Glomerular visceral epithelial cell (primary cell): ENCODE measurements at regions not wholly inside any gene's neighbourhood (a gene's known extent, or its start where the extent isn't known, plus 50 kb on each side); places are given as distances from the start of the nearest gene placed in this dataset.
"Not testable (repeated sequence)": the region's sequence is repeated elsewhere in the genome, so short reads cannot be mapped to it uniquely, and the experiment has no call there.

ENCODE experiments used
- DNase-seq: peaks from one replicate; pipeline ENCODE4 v3.0.0-alpha.2; 2016; ENCODE audit errors: extremely low spot score

GRCh38 chr7:113230691-113231090, 112.3 kb upstream of the SMIM30 start:
- DNase-seq, result no peak

GRCh38 chr7:113217314-113217713, 99.0 kb upstream of the SMIM30 start:
- peak; percentile 2 for DNase-seq

GRCh38 chr7:113216038-113216437, 97.7 kb upstream of the SMIM30 start:
- DNase-seq, result no peak

- DNase-seq, result peak; percentile 24
Observed at GRCh38 chr7:113209449-113210203, 91.3 kb upstream of the SMIM30 start.

GRCh38 chr7:113207931-113208330, 89.6 kb upstream of the SMIM30 start:
- DNase-seq, result no peak

- no peak for DNase-seq
Observed at GRCh38 chr7:113207441-113207840, 89.1 kb upstream of the SMIM30 start.

- DNase-seq, result no peak
Observed at GRCh38 chr7:113204415-113204814, 86.1 kb upstream of the SMIM30 start.

GRCh38 chr7:113202284-113202683, 83.9 kb upstream of the SMIM30 start:
- no peak for DNase-seq

GRCh38 chr7:113200281-113200680, 81.9 kb upstream of the SMIM30 start:
- DNase-seq, result no peak

GRCh38 chr7:113199841-113200240, 81.5 kb upstream of the SMIM30 start:
- peak; percentile 70 for DNase-seq

GRCh38 chr7:113199136-113199535, 80.8 kb upstream of the SMIM30 start:
- no peak for DNase-seq

GRCh38 chr7:113198226-113198625, 79.9 kb upstream of the SMIM30 start:
- no peak for DNase-seq

GRCh38 chr7:113197274-113197673, 78.9 kb upstream of the SMIM30 start:
- DNase-seq, result peak; percentile 44

- no peak for DNase-seq
Observed at GRCh38 chr7:113188396-113188795, 70.0 kb upstream of the SMIM30 start.

- no peak for DNase-seq
Observed at GRCh38 chr7:113179313-113179712, 61.0 kb upstream of the SMIM30 start.

GRCh38 chr7:113176836-113177235, 58.5 kb upstream of the SMIM30 start:
- DNase-seq, result no peak

- not testable (repeated sequence) for DNase-seq
Observed at GRCh38 chr7:113176180-113176579, 57.8 kb upstream of the SMIM30 start.

- DNase-seq, result no peak
Observed at GRCh38 chr7:113175525-113176104, 57.3 kb upstream of the SMIM30 start.

- no peak for DNase-seq
Observed at GRCh38 chr7:113172726-113173125, 54.4 kb upstream of the SMIM30 start.

- no peak for DNase-seq
Observed at GRCh38 chr7:113170591-113170990, 52.2 kb upstream of the SMIM30 start.
